HCT116 (cell line): ENCODE measurements at regions not wholly inside any gene's neighbourhood (a gene's known extent, or its start where the extent isn't known, plus 50 kb on each side); places are given as distances from the start of the nearest gene placed in this dataset.
"Not testable (repeated sequence)": the region's sequence is repeated elsewhere in the genome, so short reads cannot be mapped to it uniquely, and the experiment has no call there.

Source experiments
- ATAC-seq: fragments of 200-7000 bp; cut with Tn5 transposase; 2 replicates; pipeline ENCODE4 v1.9.1; 2020; ENCODE audit warnings: mild to moderate bottlenecking, moderate library complexity
- BruUV-seq: library from RNA; stranded (reverse); fragments of 400-500 nt; replicated peaks from 2 replicates; lab custom pipeline; 2021; lab: Mats Ljungman, UMichigan
- CTCF ChIA-PET: fragments of 300-600 bp; sonication (Branson Sonifier 250); formaldehyde crosslinking; loops from one replicate; lab custom pipeline; 2021; ENCODE audit warnings: antibody characterized with exemption; lab: Charles Lee
- POLR2A ChIA-PET: fragments of 300-600, 350-600 bp; sonication (Branson Sonifier 250); formaldehyde crosslinking; loops from one replicate; lab custom pipeline; 2021; ENCODE audit warnings: antibody characterized with exemption; lab: Charles Lee
- RAD21 ChIA-PET, 2 experiments: fragments of 300-600 bp; sonication (Branson Sonifier 250); formaldehyde crosslinking; loops; one replicate each; lab custom pipeline; 2023; ENCODE audit warnings: low total read pairs in 2 of 2; ENCODE audit not compliant: uncharacterized antibody in 2 of 2, unreplicated experiment in 2 of 2, low non-redundant PET in 1 of 2; lab: Charles Lee
- DNase-seq: peaks from one replicate; pipeline ENCODE4 v3.0.0-alpha.2; 2010; ENCODE audit warnings: low read depth, low spot score
- H2AFZ ChIP-seq: fragments of 200-600 bp; shearing (Covaris generic), sonication (generic); 2 replicates; pipeline ENCODE4 v1.6.1; 2017; ENCODE audit warnings: low read depth, mixed run types, mixed read lengths, antibody characterized with exemption, low read length; ENCODE audit not compliant: poor library complexity, severe bottlenecking
- H3K27ac ChIP-seq: 2 replicates; pipeline ENCODE4 v1.5.1; 2012; ENCODE audit warnings: low read depth, low read length
- H3K27me3 ChIP-seq: fragments of 200-600 bp; sonication (generic); 2 replicates; pipeline ENCODE4 v1.6.1; 2016; ENCODE audit warnings: mixed run types, low read length, mixed read lengths; ENCODE audit not compliant: insufficient read depth
- H3K36me3 ChIP-seq, 2 experiments: fragments of 200-500 bp in 1 of 2; fragments of 200-600 bp in 1 of 2; sonication (Bioruptor generic) in 1 of 2; sonication (generic) in 1 of 2; 2 replicates each; pipeline versions ENCODE4 v1.5.1 to v1.6.1; 2014 to 2016; ENCODE audit warnings: low read length in 2 of 2, inconsistent platforms in 1 of 2, mixed read lengths in 1 of 2, mixed run types in 1 of 2; ENCODE audit not compliant: insufficient read depth in 2 of 2, control insufficient read depth in 1 of 2
- H3K4me1 ChIP-seq, 2 experiments: fragments of 200-600 bp in 1 of 2; sonication (generic) in 1 of 2; 2 replicates each; pipeline versions ENCODE4 v1.5.1 to v1.6.1; 2012 to 2017; ENCODE audit warnings: low read length in 2 of 2, inconsistent platforms in 1 of 2, mild to moderate bottlenecking in 1 of 2, mixed read lengths in 1 of 2, mixed run types in 1 of 2, moderate library complexity in 1 of 2; ENCODE audit not compliant: insufficient read depth in 2 of 2, control insufficient read depth in 1 of 2
- H3K4me2 ChIP-seq: fragments of 200-600 bp; sonication (generic); 2 replicates; pipeline ENCODE4 v1.6.1; 2017; ENCODE audit warnings: mixed run types, low read length, mixed read lengths
- H3K4me3 ChIP-seq, 2 experiments: fragments of 200-600 bp in 1 of 2; sonication (generic) in 1 of 2; replicated peaks in 1 of 2; 2 replicates each; pipeline ENCODE4 v1.5.1; 2011 to 2016; ENCODE audit warnings: low read length in 2 of 2, control low read depth in 1 of 2, low read depth in 1 of 2, mild to moderate bottlenecking in 1 of 2, mixed read lengths in 1 of 2, mixed run types in 1 of 2
- H3K79me2 ChIP-seq: fragments of 200-600 bp; sonication (generic); 2 replicates; pipeline ENCODE4 v1.6.1; 2017; ENCODE audit warnings: mild to moderate bottlenecking, mixed run types, low read length, moderate library complexity, mixed read lengths; ENCODE audit not compliant: insufficient read depth
- H3K9ac ChIP-seq: fragments of 200-600 bp; sonication (generic); 2 replicates; pipeline ENCODE4 v1.6.1; 2016; ENCODE audit warnings: low read length, mixed read lengths
- H3K9me2 ChIP-seq: fragments of 200-600 bp; sonication (generic), shearing (Covaris generic); 2 replicates; pipeline ENCODE4 v1.6.1; 2017; ENCODE audit warnings: mixed run types, mild to moderate bottlenecking, moderate library complexity; ENCODE audit not compliant: insufficient read depth
- H3K9me3 ChIP-seq, 2 experiments: fragments of 200-500 bp in 1 of 2; fragments of 200-600 bp in 1 of 2; sonication (Bioruptor generic) in 1 of 2; sonication (generic) in 1 of 2; 2 replicates each; pipeline ENCODE4 v1.6.1; 2014 to 2017; ENCODE audit warnings: low read length in 2 of 2, mixed read lengths in 2 of 2, inconsistent platforms in 1 of 2, low read depth in 1 of 2, mild to moderate bottlenecking in 1 of 2, mixed run types in 1 of 2, moderate library complexity in 1 of 2; ENCODE audit not compliant: control insufficient read depth in 1 of 2, insufficient read depth in 1 of 2
- H4K20me1 ChIP-seq: fragments of 200-600 bp; sonication (generic), shearing (Covaris generic); 2 replicates; pipeline ENCODE4 v1.6.1; 2017; ENCODE audit warnings: mixed run types, mild to moderate bottlenecking, moderate library complexity; ENCODE audit not compliant: insufficient read depth
- CEBPB ChIP-seq: IDR thresholded peaks from 2 replicates; pipeline ENCODE4 v1.6.1; 2012; ENCODE audit warnings: low read depth
- SIN3A ChIP-seq: IDR thresholded peaks from 2 replicates; pipeline ENCODE4 v1.6.1; 2012; ENCODE audit warnings: low read depth
- SRF ChIP-seq: IDR thresholded peaks from 2 replicates; pipeline ENCODE4 v1.6.1; 2012; ENCODE audit warnings: low read depth
- YY1 ChIP-seq: IDR thresholded peaks from 2 replicates; pipeline ENCODE4 v1.6.1; 2011; ENCODE audit warnings: low read length, low read depth, moderate library complexity, mild to moderate bottlenecking; ENCODE audit not compliant: insufficient replicate concordance; ENCODE audit errors: extremely low read depth
- ZFX ChIP-seq: fragments of 450-650 bp; IDR thresholded peaks from 2 replicates; pipeline ENCODE4 v1.6.1; 2017
- intact Hi-C: fragments of 100-400 bp; cut with micrococcal nuclease; formaldehyde crosslinking; loops from 2 replicates; pipeline ENCODE4 v1.10.0; 2022

- Histone ChIP-seq H3K9me3 (no peaks in the 10 kb centered on the region), H3K4me1 (no peaks in the 10 kb centered on the region), H3K27ac (no peak overlapping the region), H2AFZ (no peak overlapping the region), H3K36me3 (no peaks in the 10 kb centered on the region), H3K79me2 (no peaks in the 10 kb centered on the region), H3K4me3 (no peak overlapping the region), H3K9me2 (no peaks in the 10 kb centered on the region), H3K4me2 (no peak overlapping the region), H4K20me1 (no peaks in the 10 kb centered on the region), H3K27me3 (no peaks in the 10 kb centered on the region), H3K9ac (no peak overlapping the region)
- POLR2A ChIA-PET = no interaction called here
- intact Hi-C loops = no loop called here
- TF ChIP-seq YY1 = no peak
- TF ChIP-seq SIN3A = no peak
- no peak for TF ChIP-seq CEBPB
- no peak for TF ChIP-seq SRF
- no peak for TF ChIP-seq ZFX
- no peak for DNase-seq
- no peak for ATAC-seq
- RAD21 ChIA-PET = no interaction called here
- CTCF ChIA-PET = no interaction called here
- BruUV-seq = no TSS peak
Measured at GRCh38 chr4:26056406-26056805, 142.4 kb downstream of the SMIM20 start.

GRCh38 chr4:26057839-26058238 lies 143.8 kb downstream of the SMIM20 start:
- H2AFZ ChIP-seq, H3K4me1 ChIP-seq, H3K9me2 ChIP-seq, H4K20me1 ChIP-seq, RAD21 ChIA-PET, ATAC-seq, BruUV-seq, DNase-seq, CTCF ChIA-PET, POLR2A ChIA-PET, H3K36me3 ChIP-seq, H3K27ac ChIP-seq, H3K4me3 ChIP-seq, H3K4me2 ChIP-seq, intact Hi-C loops, H3K79me2 ChIP-seq, H3K9ac ChIP-seq, H3K9me3 ChIP-seq, H3K27me3 ChIP-seq: not testable (repeated sequence)
